ENCODE measurements at regions not wholly inside any gene's neighbourhood (a gene's known extent, or its start where the extent isn't known, plus 50 kb on each side); places are given as distances from the start of the nearest gene placed in this dataset.
A peak's percentile ranks its signal among the peaks of the same experiment; 100 is the strongest.

GRCh38 chr21:31396399-31396798 lies 52.3 kb upstream of the TIAM1 start:
- peaks cover 11% of the 10 kb centered on the region for H3K4me1 ChIP-seq (ENCODE audit: insufficient read depth)
- H3K4me3 ChIP-seq, result no peak overlapping the region
- H3K9me2 ChIP-seq (replicated peaks; ENCODE audit: insufficient read depth), result no peaks in the 10 kb centered on the region
- no peaks in the 10 kb centered on the region for H3K79me2 ChIP-seq
- DNase-seq (ENCODE audit: low spot score), result no peak
- no peak overlapping the region for H3K4me2 ChIP-seq
- no peaks in the 10 kb centered on the region for H3K27me3 ChIP-seq
- H4K20me1 ChIP-seq (ENCODE audit: insufficient read depth, poor library complexity, severe bottlenecking), result no peaks in the 10 kb centered on the region
- no peak overlapping the region for H3K27ac ChIP-seq
- no peak overlapping the region for H2AFZ ChIP-seq
- H3K36me3 ChIP-seq (replicated peaks; ENCODE audit: insufficient read depth, low read depth), result no peaks in the 10 kb centered on the region
- WGBS (ENCODE audit: low lambda C conversion rate, missing lambda C conversion rate), result 98% methylated on average over 4 of the region's 4 CpGs
- TF ChIP-seq EZH2phosphoT487 (IDR thresholded peaks at IDR 0.05; ENCODE audit: low read depth, severe bottlenecking, unreplicated experiment) (no peak), EZH2 (IDR thresholded peaks at IDR 0.05; ENCODE audit: borderline replicate concordance) (no peak), CTCF (IDR thresholded peaks at IDR 0.05; ENCODE audit: poor library complexity) (no peak)
- no peaks in the 10 kb centered on the region for H3K9me3 ChIP-seq (ENCODE audit: low read depth)

GRCh38 chr21:31395791-31396190 lies 51.7 kb upstream of the TIAM1 start:
- no peak overlapping the region for H3K27ac ChIP-seq
- no peaks in the 10 kb centered on the region for H3K79me2 ChIP-seq
- H4K20me1 ChIP-seq (ENCODE audit: insufficient read depth, poor library complexity, severe bottlenecking), result no peaks in the 10 kb centered on the region
- TF ChIP-seq EZH2 (IDR thresholded peaks at IDR 0.05; ENCODE audit: borderline replicate concordance) (no peak), CTCF (IDR thresholded peaks at IDR 0.05; ENCODE audit: poor library complexity) (no peak), EZH2phosphoT487 (IDR thresholded peaks at IDR 0.05; ENCODE audit: low read depth, severe bottlenecking, unreplicated experiment) (no peak)
- no peak overlapping the region for H3K4me2 ChIP-seq
- no peaks in the 10 kb centered on the region for H3K9me2 ChIP-seq (replicated peaks; ENCODE audit: insufficient read depth)
- no peaks in the 10 kb centered on the region for H3K27me3 ChIP-seq
- no peak overlapping the region for H3K4me3 ChIP-seq
- H3K4me1 ChIP-seq (ENCODE audit: insufficient read depth), result peaks cover 11% of the 10 kb centered on the region
- no peaks in the 10 kb centered on the region for H3K36me3 ChIP-seq (replicated peaks; ENCODE audit: insufficient read depth, low read depth)
- H2AFZ ChIP-seq, result no peak overlapping the region
- WGBS (ENCODE audit: low lambda C conversion rate, missing lambda C conversion rate), result 89% methylated on average over 2 of the region's 2 CpGs
- no peak for DNase-seq (ENCODE audit: low spot score)
- H3K9me3 ChIP-seq (ENCODE audit: low read depth), result no peaks in the 10 kb centered on the region

GRCh38 chr21:31395268-31395667 lies 51.2 kb upstream of the TIAM1 start:
- H3K79me2 ChIP-seq, result no peaks in the 10 kb centered on the region
- H3K36me3 ChIP-seq (replicated peaks; ENCODE audit: insufficient read depth, low read depth), result no peaks in the 10 kb centered on the region
- no peaks in the 10 kb centered on the region for H4K20me1 ChIP-seq (ENCODE audit: insufficient read depth, poor library complexity, severe bottlenecking)
- TF ChIP-seq CTCF (IDR thresholded peaks at IDR 0.05; ENCODE audit: poor library complexity), result no peak
- H3K27me3 ChIP-seq, result no peaks in the 10 kb centered on the region
- no peak for DNase-seq (ENCODE audit: low spot score)
- no peak overlapping the region for H3K4me3 ChIP-seq
- 92% methylated on average over 9 of the region's 9 CpGs for WGBS (ENCODE audit: low lambda C conversion rate, missing lambda C conversion rate)
- H3K27ac ChIP-seq, result no peak overlapping the region
- H3K9me3 ChIP-seq (ENCODE audit: low read depth), result no peaks in the 10 kb centered on the region
- H2AFZ ChIP-seq, result no peak overlapping the region
- no peaks in the 10 kb centered on the region for H3K9me2 ChIP-seq (replicated peaks; ENCODE audit: insufficient read depth)
- no peak overlapping the region for H3K4me2 ChIP-seq
- peaks cover 10% of the 10 kb centered on the region for H3K4me1 ChIP-seq (ENCODE audit: insufficient read depth)

GRCh38 chr21:31394309-31394708 lies 50.2 kb upstream of the TIAM1 start:
- Histone ChIP-seq H3K27ac (peak overlapping the region; percentile 40), H3K9me2 (replicated peaks; ENCODE audit: insufficient read depth) (no peaks in the 10 kb centered on the region), H3K9me3 (ENCODE audit: low read depth) (no peaks in the 10 kb centered on the region), H3K79me2 (no peaks in the 10 kb centered on the region), H3K36me3 (replicated peaks; ENCODE audit: insufficient read depth, low read depth) (no peaks in the 10 kb centered on the region), H3K4me2 (no peak overlapping the region), H3K4me3 (no peak overlapping the region), H3K4me1 (ENCODE audit: insufficient read depth) (peaks cover 6% of the 10 kb centered on the region), H2AFZ (no peak overlapping the region), H4K20me1 (ENCODE audit: insufficient read depth, poor library complexity, severe bottlenecking) (no peaks in the 10 kb centered on the region), H3K27me3 (no peaks in the 10 kb centered on the region)
- DNase-seq (ENCODE audit: low spot score), result no peak
- 85% methylated on average over 4 of the region's 5 CpGs for WGBS (ENCODE audit: low lambda C conversion rate, missing lambda C conversion rate)
- TF ChIP-seq CTCF (IDR thresholded peaks at IDR 0.05; ENCODE audit: poor library complexity) (no peak), EZH2phosphoT487 (IDR thresholded peaks at IDR 0.05; ENCODE audit: low read depth, severe bottlenecking, unreplicated experiment) (no peak), EZH2 (IDR thresholded peaks at IDR 0.05; ENCODE audit: borderline replicate concordance) (no peak)

Measured in hepatocyte (in vitro differentiated cells).